Endothelial cell of umbilical vein (primary cell): ENCODE measurements at regions not wholly inside any gene's neighbourhood (a gene's known extent, or its start where the extent isn't known, plus 50 kb on each side); places are given as distances from the start of the nearest gene placed in this dataset.

Experiments used
- BruUV-seq: library from RNA; stranded (reverse); fragments of 400-500 nt; replicated peaks from 2 replicates; lab custom pipeline; 2021; lab: Mats Ljungman, UMichigan
- CTCF ChIA-PET: fragments of 300-600, 350-600 bp; sonication (Branson Sonifier 250); formaldehyde crosslinking; loops from one replicate; lab custom pipeline; 2021; ENCODE audit warnings: antibody characterized with exemption, inconsistent platforms; lab: Charles Lee
- POLR2A ChIA-PET: fragments of 300-600, 350-600 bp; sonication (Branson Sonifier 250); formaldehyde crosslinking; loops from one replicate; lab custom pipeline; 2021; ENCODE audit warnings: antibody characterized with exemption, inconsistent platforms; lab: Charles Lee
- DNase-seq: peaks from one replicate; pipeline ENCODE4 v3.0.0-alpha.2; 2011; ENCODE audit warnings: low read depth, low spot score
- FAIRE-seq: peaks from 2 replicates; lab custom pipeline; 2011; peaks lifted over from hg19 to GRCh38; lab: Jason Lieb, UNC
- H2AFZ ChIP-seq: 2 replicates; pipeline ENCODE4 v1.6.0; 2012; ENCODE audit warnings: low read depth, low read length, control low read depth, inconsistent platforms
- H3K27ac ChIP-seq: 2 replicates; pipeline ENCODE4 v1.5.1; 2011; ENCODE audit warnings: low read depth, mild to moderate bottlenecking, control low read depth, low read length, moderate library complexity; ENCODE audit not compliant: insufficient read depth
- H3K27me3 ChIP-seq, 2 experiments: 2 replicates each; pipeline versions ENCODE4 v1.6.0 to v1.6.1; 2011; ENCODE audit warnings: low read length in 2 of 2, mixed read lengths in 1 of 2; ENCODE audit not compliant: control insufficient read depth in 2 of 2, insufficient read depth in 2 of 2
- H3K36me3 ChIP-seq, 2 experiments: 2 replicates in 1 of 2; 3 replicates in 1 of 2; pipeline ENCODE4 v1.5.1; 2011; ENCODE audit warnings: low read length in 2 of 2, mild to moderate bottlenecking in 1 of 2, moderate library complexity in 1 of 2; ENCODE audit not compliant: control insufficient read depth in 2 of 2, insufficient read depth in 2 of 2; ENCODE audit errors: extremely low read depth in 1 of 2
- H3K4me1 ChIP-seq: 3 replicates; pipeline ENCODE4 v1.5.1; 2011; ENCODE audit warnings: mild to moderate bottlenecking, low read length; ENCODE audit not compliant: control insufficient read depth, insufficient read depth; ENCODE audit errors: extremely low read depth
- H3K4me2 ChIP-seq: 2 replicates; pipeline ENCODE4 v1.6.1; 2011; ENCODE audit warnings: low read length, control low read depth, mixed read lengths; ENCODE audit not compliant: insufficient read depth
- H3K4me3 ChIP-seq, 3 experiments: fragments of 200-600 bp in 1 of 3; sonication (generic), shearing (Covaris generic) in 1 of 3; replicated peaks in 1 of 3; 2 replicates each; pipeline ENCODE4 v1.5.1; 2011 to 2016; ENCODE audit warnings: control low read depth in 3 of 3, low read length in 3 of 3, mild to moderate bottlenecking in 2 of 3, inconsistent platforms in 1 of 3, low read depth in 1 of 3, moderate library complexity in 1 of 3; ENCODE audit not compliant: insufficient read depth in 1 of 3
- H3K79me2 ChIP-seq: 2 replicates; pipeline ENCODE4 v1.6.0; 2012; ENCODE audit warnings: low read length, inconsistent platforms; ENCODE audit not compliant: control insufficient read depth, insufficient read depth
- H3K9ac ChIP-seq: replicated peaks from 2 replicates; pipeline ENCODE3; 2011; ENCODE audit warnings: low read length, control low read depth; ENCODE audit not compliant: insufficient read depth; ENCODE audit errors: extremely low read depth
- H3K9me1 ChIP-seq: replicated peaks from 3 replicates; pipeline ENCODE4 v1.6.0; 2011; ENCODE audit warnings: mild to moderate bottlenecking, low read length; ENCODE audit not compliant: control insufficient read depth, insufficient read depth; ENCODE audit errors: extremely low read depth
- H3K9me3 ChIP-seq: replicated peaks from 2 replicates; pipeline ENCODE4 v1.5.1; 2012; ENCODE audit warnings: low read length, inconsistent platforms; ENCODE audit not compliant: control insufficient read depth, insufficient read depth
- H4K20me1 ChIP-seq: replicated peaks from 2 replicates; pipeline ENCODE3; 2011; ENCODE audit warnings: mild to moderate bottlenecking, low read length; ENCODE audit not compliant: control insufficient read depth, insufficient read depth; ENCODE audit errors: extremely low read depth
- CTCF ChIP-seq, 2 donors: IDR thresholded peaks; 1 replicate in 1 of 2; 2 replicates in 1 of 2; pipeline ENCODE4 v1.5.1; 2011; ENCODE audit warnings: low read length in 2 of 2, mild to moderate bottlenecking in 2 of 2, moderate library complexity in 2 of 2, control low read depth in 1 of 2, inconsistent platforms in 1 of 2, low read depth in 1 of 2; ENCODE audit not compliant: insufficient read depth in 1 of 2; ENCODE audit errors: extremely low read depth in 1 of 2
- EZH2 ChIP-seq: IDR thresholded peaks from 2 replicates; pipeline ENCODE4 v1.6.1; 2012; ENCODE audit warnings: borderline replicate concordance, low read depth, mild to moderate bottlenecking, moderate library complexity, low read length, inconsistent platforms; ENCODE audit not compliant: severe bottlenecking
- FOS ChIP-seq: IDR thresholded peaks from 2 replicates; pipeline ENCODE4 v1.6.1; 2011; ENCODE audit warnings: mild to moderate bottlenecking, low read length, moderate library complexity, borderline replicate concordance; ENCODE audit not compliant: insufficient read depth
- GATA2 ChIP-seq: IDR thresholded peaks from 2 replicates; pipeline ENCODE4 v1.7.0; 2011; ENCODE audit warnings: low read depth, mild to moderate bottlenecking, moderate library complexity, mixed read lengths, low read length; ENCODE audit not compliant: insufficient read length, insufficient read depth
- JUN ChIP-seq: IDR thresholded peaks from 2 replicates; pipeline ENCODE4 v1.6.1; 2011; ENCODE audit warnings: borderline replicate concordance, low read depth; ENCODE audit not compliant: insufficient read length, insufficient read depth
- MAX ChIP-seq: IDR thresholded peaks from 2 replicates; pipeline ENCODE4 v1.6.1; 2011; ENCODE audit not compliant: insufficient read depth, insufficient read length
- MYC ChIP-seq: IDR thresholded peaks from one replicate; pipeline ENCODE4 v1.6.1; 2011; ENCODE audit warnings: mild to moderate bottlenecking, low read depth, low read length
- POLR2A ChIP-seq: IDR thresholded peaks from 2 replicates; pipeline ENCODE4 v1.6.1; 2012; ENCODE audit warnings: low read depth, mild to moderate bottlenecking, control low read depth, low read length
- POLR2AphosphoS5 ChIP-seq: IDR thresholded peaks from 2 replicates; pipeline ENCODE4 v1.6.1; 2012; ENCODE audit warnings: low read depth, mild to moderate bottlenecking, control low read depth, low read length, moderate library complexity; ENCODE audit not compliant: insufficient read depth
- dilution Hi-C: fragments of 300-500 bp; cut with MboI; formaldehyde crosslinking; loops from one replicate; pipeline ENCODE4 v1.15.0; 2019; ENCODE audit warnings: low sequenced_read_pairs; ENCODE audit not compliant: extremely low pct_ligation_motif_present
- intact Hi-C: fragments of 100-400 bp; cut with micrococcal nuclease; formaldehyde crosslinking; loops from one replicate; pipeline ENCODE4 v1.10.0; 2022

GRCh38 chr16:86986809-86987487 lies 330.2 kb downstream of the C16orf95 start:
- dilution Hi-C loops, result no loop called here
- POLR2A ChIA-PET, result no interaction called here
- TF ChIP-seq MYC (no peak), EZH2 (no peak), CTCF (IDR thresholded peaks at IDR 0.05; ENCODE audit: extremely low read depth in 1 of 2, insufficient read depth in 1 of 2, low read depth in 1 of 2, low read length in 2 of 2) (no peak), GATA2 (no peak), POLR2A (no peak), MAX (no peak), FOS (no peak), POLR2AphosphoS5 (no peak), JUN (no peak)
- Histone ChIP-seq H3K79me2 (no peaks in the 10 kb centered on the region), H3K4me2 (no peak overlapping the region), H3K27ac (no peak overlapping the region), H3K4me1 (no peaks in the 10 kb centered on the region), H3K9me3 (no peaks in the 10 kb centered on the region), H3K9ac (no peak overlapping the region), H3K9me1 (no peaks in the 10 kb centered on the region), H3K36me3 (no peaks in the 10 kb centered on the region), H4K20me1 (no peaks in the 10 kb centered on the region), H3K4me3 (no peak overlapping the region), H3K27me3 (peaks cover 0 to 6% of the 10 kb centered on the region in 2 experiments), H2AFZ (no peak overlapping the region)
- intact Hi-C loops, result no loop called here
- DNase-seq, result no peak
- BruUV-seq, result no TSS peak
- no peak for FAIRE-seq
- CTCF ChIA-PET, result interaction anchor here (0.8 to 1.0 kb wide), 2 partner anchors 31 to 32 kb away, joined by 3 to 4 read pairs; no protein-coding TSS in a partner anchor
